ENCODE measurements at regions not wholly inside any gene's neighbourhood (a gene's known extent, or its start where the extent isn't known, plus 50 kb on each side); places are given as distances from the start of the nearest gene placed in this dataset.

- no peaks in the 10 kb centered on the region for H3K36me3 Mint-ChIP-seq (ENCODE audit: low read depth)
- H3K27me3 Mint-ChIP-seq (ENCODE audit: insufficient read depth): peaks cover 19% of the 10 kb centered on the region
- H3K9me3 Mint-ChIP-seq: no peaks in the 10 kb centered on the region
- no peak overlapping the region for H3K4me3 Mint-ChIP-seq
- DNase-seq (ENCODE audit: low spot score): no peak
- intact Hi-C loops (cut with micrococcal nuclease): loop anchor here (5.0 kb wide), 1 partner anchor 473 kb away; no protein-coding TSS in a partner anchor
- no peaks in the 10 kb centered on the region for H3K4me1 Mint-ChIP-seq (ENCODE audit: low read depth)
- no peak overlapping the region for H3K27ac Mint-ChIP-seq
Measured at GRCh38 chr3:24829629-24830229, 335.1 kb upstream of the THRB start.

- no peak overlapping the region for H3K4me3 Mint-ChIP-seq
- H3K4me1 Mint-ChIP-seq (ENCODE audit: low read depth): no peaks in the 10 kb centered on the region
- no peak overlapping the region for H3K27ac Mint-ChIP-seq
- intact Hi-C loops (cut with micrococcal nuclease): loop anchor here (5.0 kb wide), 1 partner anchor 472 kb away; no protein-coding TSS in a partner anchor
- no peak for DNase-seq (ENCODE audit: low spot score)
- H3K9me3 Mint-ChIP-seq: no peaks in the 10 kb centered on the region
- H3K27me3 Mint-ChIP-seq (ENCODE audit: insufficient read depth): peaks cover 19% of the 10 kb centered on the region
- H3K36me3 Mint-ChIP-seq (ENCODE audit: low read depth): no peaks in the 10 kb centered on the region
Measured at GRCh38 chr3:24830230-24831152, 335.8 kb upstream of the THRB start.

GRCh38 chr3:24831221-24831620 lies 336.6 kb upstream of the THRB start:
- Mint-ChIP-seq H3K36me3 (ENCODE audit: low read depth) (no peaks in the 10 kb centered on the region), H3K4me1 (ENCODE audit: low read depth) (no peaks in the 10 kb centered on the region), H3K27me3 (ENCODE audit: insufficient read depth) (peaks cover 19% of the 10 kb centered on the region), H3K4me3 (no peak overlapping the region), H3K27ac (no peak overlapping the region), H3K9me3 (no peaks in the 10 kb centered on the region)
- DNase-seq (ENCODE audit: low spot score): no peak
- intact Hi-C loops (cut with micrococcal nuclease): loop anchor here (5.0 kb wide), 1 partner anchor 471 kb away; no protein-coding TSS in a partner anchor

GRCh38 chr3:24832891-24833290 lies 338.2 kb upstream of the THRB start:
- intact Hi-C loops (cut with micrococcal nuclease): loop anchor here (5.0 kb wide), 1 partner anchor 469 kb away; no protein-coding TSS in a partner anchor
- H3K27ac Mint-ChIP-seq: no peak overlapping the region
- H3K4me1 Mint-ChIP-seq (ENCODE audit: low read depth): no peaks in the 10 kb centered on the region
- H3K36me3 Mint-ChIP-seq (ENCODE audit: low read depth): no peaks in the 10 kb centered on the region
- DNase-seq (ENCODE audit: low spot score): no peak
- H3K4me3 Mint-ChIP-seq: no peak overlapping the region
- H3K27me3 Mint-ChIP-seq (ENCODE audit: insufficient read depth): peaks cover 17% of the 10 kb centered on the region
- no peaks in the 10 kb centered on the region for H3K9me3 Mint-ChIP-seq

DNA sequence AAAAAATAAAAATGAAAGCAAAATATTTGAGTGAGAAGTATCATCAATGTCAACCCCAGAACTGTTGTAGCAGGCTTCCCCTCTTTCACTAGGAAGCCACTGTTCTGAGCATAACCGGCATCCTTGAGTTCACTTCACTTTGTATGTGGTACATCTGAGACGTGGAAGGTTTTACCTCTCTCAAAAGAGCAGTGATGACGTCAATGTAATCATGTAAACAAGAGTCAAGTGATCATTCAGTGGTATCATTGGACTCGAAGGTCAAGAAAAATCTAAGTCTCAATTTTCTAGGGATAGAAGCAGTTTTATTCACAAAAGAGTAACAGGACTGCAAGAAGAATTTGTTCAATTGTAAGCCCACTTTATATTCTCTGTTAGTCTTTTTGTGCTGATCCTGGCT lies 339.8 kb upstream of the THRB start:
- no peak for DNase-seq (ENCODE audit: low spot score)
- no peak overlapping the region for H3K4me3 Mint-ChIP-seq
- peaks cover 9% of the 10 kb centered on the region for H3K27me3 Mint-ChIP-seq (ENCODE audit: insufficient read depth)
- intact Hi-C loops (cut with micrococcal nuclease): loop anchor here (5.0 kb wide), 1 partner anchor 468 kb away; no protein-coding TSS in a partner anchor
- no peaks in the 10 kb centered on the region for H3K36me3 Mint-ChIP-seq (ENCODE audit: low read depth)
- H3K27ac Mint-ChIP-seq: no peak overlapping the region
- no peaks in the 10 kb centered on the region for H3K9me3 Mint-ChIP-seq
- no peaks in the 10 kb centered on the region for H3K4me1 Mint-ChIP-seq (ENCODE audit: low read depth)

DNA sequence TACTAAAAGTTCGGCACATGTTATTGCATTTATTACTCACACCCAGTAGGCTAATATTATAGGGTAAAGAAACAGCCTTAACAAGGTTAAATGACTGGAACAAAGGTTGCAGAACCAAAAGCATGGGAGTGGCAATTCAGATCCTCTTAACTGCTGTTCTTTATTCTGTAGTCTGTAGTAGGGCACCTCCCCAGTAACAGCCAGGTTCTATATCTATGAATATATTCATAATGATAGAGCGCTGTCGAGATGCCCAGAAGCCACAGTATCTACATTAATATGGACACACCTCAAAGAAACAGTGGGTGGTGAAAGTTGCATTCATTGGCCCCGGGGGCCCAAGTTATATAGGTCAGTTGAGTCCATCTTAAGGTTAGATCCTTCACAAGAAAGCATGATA lies 340.9 kb upstream of the THRB start:
- Mint-ChIP-seq H3K27ac (no peak overlapping the region), H3K9me3 (no peaks in the 10 kb centered on the region), H3K36me3 (ENCODE audit: low read depth) (no peaks in the 10 kb centered on the region), H3K4me1 (ENCODE audit: low read depth) (no peaks in the 10 kb centered on the region), H3K27me3 (ENCODE audit: insufficient read depth) (peaks cover 1% of the 10 kb centered on the region), H3K4me3 (no peak overlapping the region)
- DNase-seq (ENCODE audit: low spot score): no peak
- intact Hi-C loops (cut with micrococcal nuclease): no loop called here

- no peaks in the 10 kb centered on the region for H3K36me3 Mint-ChIP-seq (ENCODE audit: low read depth)
- H3K27ac Mint-ChIP-seq: no peak overlapping the region
- H3K4me1 Mint-ChIP-seq (ENCODE audit: low read depth): no peaks in the 10 kb centered on the region
- H3K9me3 Mint-ChIP-seq: no peaks in the 10 kb centered on the region
- DNase-seq (ENCODE audit: low spot score): no peak
- no peaks in the 10 kb centered on the region for H3K27me3 Mint-ChIP-seq (ENCODE audit: insufficient read depth)
- intact Hi-C loops (cut with micrococcal nuclease): no loop called here
- no peak overlapping the region for H3K4me3 Mint-ChIP-seq
Measured at GRCh38 chr3:24837601-24838000, 343.0 kb upstream of the THRB start.

GRCh38 chr3:24838533-24838932 lies 343.9 kb upstream of the THRB start:
- DNase-seq (ENCODE audit: low spot score): no peak
- H3K4me3 Mint-ChIP-seq: no peak overlapping the region
- no peak overlapping the region for H3K27ac Mint-ChIP-seq
- no peaks in the 10 kb centered on the region for H3K36me3 Mint-ChIP-seq (ENCODE audit: low read depth)
- intact Hi-C loops (cut with micrococcal nuclease): no loop called here
- no peaks in the 10 kb centered on the region for H3K27me3 Mint-ChIP-seq (ENCODE audit: insufficient read depth)
- no peaks in the 10 kb centered on the region for H3K9me3 Mint-ChIP-seq
- no peaks in the 10 kb centered on the region for H3K4me1 Mint-ChIP-seq (ENCODE audit: low read depth)

GRCh38 chr3:24843955-24844354 lies 349.3 kb upstream of the THRB start:
- Mint-ChIP-seq H3K27ac (no peak overlapping the region), H3K4me1 (ENCODE audit: low read depth) (no peaks in the 10 kb centered on the region), H3K27me3 (ENCODE audit: insufficient read depth) (no peaks in the 10 kb centered on the region), H3K4me3 (no peak overlapping the region), H3K36me3 (ENCODE audit: low read depth) (no peaks in the 10 kb centered on the region), H3K9me3 (no peaks in the 10 kb centered on the region)
- DNase-seq (ENCODE audit: low spot score): no peak
- intact Hi-C loops (cut with micrococcal nuclease): no loop called here

DNA sequence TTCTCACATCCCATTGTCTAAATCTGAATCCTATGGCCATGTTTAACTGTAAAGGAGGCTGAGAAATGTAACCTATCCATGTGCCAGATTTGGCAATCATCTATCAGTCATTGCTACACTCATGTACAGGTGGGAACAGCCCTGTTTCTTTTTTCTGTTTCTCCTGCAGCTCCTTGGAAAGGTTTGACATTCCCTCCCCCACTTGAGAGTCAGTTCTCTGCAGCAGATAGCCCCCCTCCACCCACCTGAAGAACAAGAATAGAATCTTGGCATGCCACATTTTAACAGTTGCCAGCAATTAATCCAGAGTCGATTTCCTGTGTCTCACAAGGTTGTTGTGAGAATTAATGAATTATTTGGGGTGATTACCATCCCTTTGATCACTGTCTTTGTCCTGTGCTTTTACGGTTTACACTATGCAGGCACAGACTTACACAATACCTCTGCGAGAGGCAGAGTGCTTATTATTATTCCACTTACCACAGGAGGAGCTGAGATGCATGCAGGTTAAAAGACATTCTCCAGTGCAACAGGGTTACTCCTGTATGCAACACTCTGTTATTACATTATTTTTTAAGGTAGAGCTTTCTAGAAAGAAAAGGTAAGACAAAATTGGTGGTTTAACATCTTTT lies 351.0 kb upstream of the THRB start:
- DNase-seq (ENCODE audit: low spot score): no peak
- intact Hi-C loops (cut with micrococcal nuclease): no loop called here
- H3K27ac Mint-ChIP-seq: no peak overlapping the region

DNA sequence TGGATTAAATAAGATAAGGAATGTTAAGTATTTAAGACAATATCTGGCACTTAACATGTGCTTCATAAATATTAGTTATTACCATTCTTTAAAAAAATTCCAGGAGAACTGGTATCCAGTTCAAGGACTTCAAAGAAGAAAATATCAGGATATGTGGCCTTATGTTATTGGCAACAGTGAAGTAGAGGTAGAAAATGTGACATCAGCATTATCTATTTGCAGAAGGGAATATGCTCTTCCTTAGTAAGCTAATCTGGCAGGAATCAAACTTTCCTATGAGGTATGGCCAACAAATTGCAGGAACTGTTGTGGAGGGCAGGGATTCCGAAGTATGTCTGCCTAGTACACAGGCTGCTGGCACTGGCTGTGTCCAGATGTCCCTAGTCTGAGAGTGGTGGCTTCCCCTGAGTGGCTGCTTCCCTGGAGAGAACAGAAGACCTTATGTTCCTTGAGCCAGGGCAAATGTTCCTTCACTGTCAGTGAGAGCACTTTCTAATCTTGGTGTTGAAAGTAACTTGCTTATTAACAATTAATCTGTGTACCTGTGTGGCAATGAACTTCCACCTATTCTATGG lies 351.7 kb upstream of the THRB start:
- Mint-ChIP-seq H3K27me3 (ENCODE audit: insufficient read depth) (no peaks in the 10 kb centered on the region), H3K4me3 (no peak overlapping the region), H3K36me3 (ENCODE audit: low read depth) (no peaks in the 10 kb centered on the region), H3K27ac (no peak overlapping the region), H3K9me3 (no peaks in the 10 kb centered on the region), H3K4me1 (ENCODE audit: low read depth) (no peaks in the 10 kb centered on the region)
- intact Hi-C loops (cut with micrococcal nuclease): no loop called here
- DNase-seq (ENCODE audit: low spot score): no peak

More for the DNA sequence above, 351.0 kb upstream of the THRB start:
- no peak overlapping the region for H3K4me3 Mint-ChIP-seq
- H3K36me3 Mint-ChIP-seq (ENCODE audit: low read depth): no peaks in the 10 kb centered on the region
- no peaks in the 10 kb centered on the region for H3K4me1 Mint-ChIP-seq (ENCODE audit: low read depth)
- H3K9me3 Mint-ChIP-seq: no peaks in the 10 kb centered on the region
- H3K27me3 Mint-ChIP-seq (ENCODE audit: insufficient read depth): no peaks in the 10 kb centered on the region

GRCh38 chr3:24850245-24850644 lies 355.6 kb upstream of the THRB start:
- H3K27ac Mint-ChIP-seq: no peak overlapping the region
- no peak overlapping the region for H3K4me3 Mint-ChIP-seq
- intact Hi-C loops (cut with micrococcal nuclease): no loop called here
- no peaks in the 10 kb centered on the region for H3K4me1 Mint-ChIP-seq (ENCODE audit: low read depth)
- no peak for DNase-seq (ENCODE audit: low spot score)
- H3K36me3 Mint-ChIP-seq (ENCODE audit: low read depth): no peaks in the 10 kb centered on the region
- H3K27me3 Mint-ChIP-seq (ENCODE audit: insufficient read depth): no peaks in the 10 kb centered on the region
- H3K9me3 Mint-ChIP-seq: no peaks in the 10 kb centered on the region

All from activated T-helper 1 cell treated with anti-CD3 and anti-CD28 coated beads, Interleukin-12 subunit alpha, Interleukin-12 subunit beta, Interleukin-2, Interleukin-4 antibody, amounts not matched to agents 30 ng/mL and 10 ng/mL and 1 ng/mL, durations not matched to agents 14 hours and 24 hours and 36 hours (primary cell).